AG04449 (cell line): ENCODE measurements at regions not wholly inside any gene's neighbourhood (a gene's known extent, or its start where the extent isn't known, plus 50 kb on each side); places are given as distances from the start of the nearest gene placed in this dataset.

Source experiments
- CTCF ChIA-PET: fragments of 350-600 bp; formaldehyde crosslinking; extraction: SDS; loops from one replicate; lab custom pipeline; 2021; ENCODE audit warnings: antibody characterized with exemption; lab: Yijun Ruan, JAX
- POLR2A ChIA-PET: fragments of 400-600, 350-600 bp; formaldehyde crosslinking; extraction: SDS; loops from one replicate; lab custom pipeline; 2020; ENCODE audit warnings: antibody characterized with exemption, inconsistent platforms; lab: Yijun Ruan, JAX
- DNase-seq: peaks from one replicate; pipeline ENCODE4 v3.0.0-alpha.2; 2010; ENCODE audit warnings: low read depth, low spot score
- H3K4me3 ChIP-seq: 2 replicates; pipeline ENCODE4 v1.5.1; 2011; ENCODE audit warnings: low read depth, mild to moderate bottlenecking, control low read depth, low read length
- CTCF ChIP-seq: IDR thresholded peaks from one replicate; pipeline ENCODE4 v1.5.1; 2011; ENCODE audit warnings: mild to moderate bottlenecking, moderate library complexity, low read length, control low read depth, inconsistent platforms; ENCODE audit not compliant: insufficient read depth; ENCODE audit errors: missing control alignments

GRCh38 chr12:62135553-62136200, 124.5 kb upstream of the USP15 start:
- POLR2A ChIA-PET, result no interaction called here
- TF ChIP-seq CTCF, result no peak
- H3K4me3 ChIP-seq, result no peak overlapping the region
- DNase-seq, result no peak
- CTCF ChIA-PET, result interaction anchor here (1.5 kb wide), 1 partner anchor 12 kb away, joined by 5 read pairs; no protein-coding TSS in a partner anchor

DNA sequence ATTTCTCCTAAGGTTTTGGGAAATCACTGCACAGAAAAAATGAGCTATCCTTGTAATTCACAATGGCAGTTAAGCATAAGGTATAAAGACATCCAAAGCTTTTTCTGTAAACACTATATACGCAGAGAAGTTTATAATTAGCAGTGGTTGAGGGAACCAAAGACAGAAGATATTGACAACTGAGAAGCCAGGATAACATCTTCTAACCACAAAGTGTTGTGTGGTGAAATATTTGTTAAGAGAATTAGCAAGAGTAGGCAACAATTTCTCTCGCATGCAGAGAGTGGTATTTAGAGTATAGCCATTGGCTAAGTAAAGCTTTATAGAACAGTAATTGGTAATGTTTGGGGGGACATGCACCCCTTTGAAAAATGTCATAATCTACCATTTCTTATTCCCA, 123.7 kb upstream of the USP15 start:
- CTCF ChIA-PET, result no interaction called here
- DNase-seq, result no peak
- POLR2A ChIA-PET, result interaction anchor here (0.7 kb wide), 1 partner anchor 1028 kb away, joined by 3 read pairs; no protein-coding TSS in a partner anchor
- H3K4me3 ChIP-seq, result no peak overlapping the region
- TF ChIP-seq CTCF, result no peak

GRCh38 chr12:62138527-62138926, 121.7 kb upstream of the USP15 start:
- no peak overlapping the region for H3K4me3 ChIP-seq
- CTCF ChIA-PET, result no interaction called here
- POLR2A ChIA-PET, result no interaction called here
- TF ChIP-seq CTCF, result no peak
- DNase-seq, result no peak

- ChIA-PET CTCF (no interaction called here), POLR2A (no interaction called here)
- TF ChIP-seq CTCF, result no peak
- no peak for DNase-seq
- no peak overlapping the region for H3K4me3 ChIP-seq
Observed at GRCh38 chr12:62146318-62146717, 113.9 kb upstream of the USP15 start.

GRCh38 chr12:62158013-62158412, 102.2 kb upstream of the USP15 start:
- TF ChIP-seq CTCF, result no peak
- DNase-seq, result no peak
- POLR2A ChIA-PET, result no interaction called here
- H3K4me3 ChIP-seq, result no peak overlapping the region
- CTCF ChIA-PET, result no interaction called here

GRCh38 chr12:62158461-62159360, 101.5 kb upstream of the USP15 start:
- no peak overlapping the region for H3K4me3 ChIP-seq
- DNase-seq, result no peak
- TF ChIP-seq CTCF, result no peak
- ChIA-PET POLR2A (no interaction called here), CTCF (no interaction called here)
